Hematopoietic multipotent progenitor cell treated with erythropoietin and hydrocortisone succinate and interleukin-3 and kit ligand, for 17 days (in vitro differentiated cells): ENCODE measurements at regions not wholly inside any gene's neighbourhood (a gene's known extent, or its start where the extent isn't known, plus 50 kb on each side); places are given as distances from the start of the nearest gene placed in this dataset.
"Not testable (repeated sequence)": the region's sequence is repeated elsewhere in the genome, so short reads cannot be mapped to it uniquely, and the experiment has no call there.

Experiments used
- DNase-seq: peaks from one replicate; pipeline ENCODE4 v3.0.0-alpha.2; 2015; ENCODE audit warnings: low spot score

DNA sequence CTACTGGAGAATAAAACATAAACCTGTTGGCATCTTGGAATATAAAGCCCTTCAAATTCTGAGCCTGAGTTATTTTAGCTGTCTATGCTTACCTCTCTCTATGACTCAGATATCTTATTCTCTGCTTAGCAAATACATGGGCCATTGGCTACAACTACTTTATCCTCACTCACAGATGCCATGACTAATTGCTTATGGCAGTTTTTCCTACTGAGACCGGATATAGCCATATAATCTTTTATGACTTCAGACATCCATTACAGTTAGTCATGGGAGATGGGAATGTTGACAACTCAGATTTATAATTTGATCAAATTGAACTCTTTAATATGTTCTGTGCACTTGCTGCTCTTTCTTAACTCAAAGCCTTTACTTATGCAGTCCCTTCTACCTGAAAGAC lies 502.4 kb upstream of the ATP2B1 start:
- DNase-seq, result no peak

DNA sequence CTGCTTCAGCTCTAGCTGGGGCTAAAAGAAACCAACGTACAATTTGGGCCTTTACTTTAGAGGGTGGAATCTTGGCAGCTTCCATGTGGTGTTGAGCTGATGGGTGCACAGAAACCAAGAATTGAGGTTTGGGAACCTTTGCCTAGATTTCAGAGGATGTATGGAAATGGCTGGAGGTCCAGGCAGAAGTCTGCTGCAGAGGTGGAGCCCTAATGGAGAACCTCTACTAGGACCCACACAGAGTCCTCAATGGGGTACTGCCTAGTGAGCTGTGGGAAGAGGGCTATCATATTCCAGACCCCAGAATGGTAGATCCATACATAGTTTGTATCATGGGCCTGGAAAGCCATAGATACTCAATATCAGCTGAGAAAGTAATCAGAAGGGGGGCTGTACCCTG lies 500.4 kb upstream of the ATP2B1 start:
- no peak for DNase-seq

GRCh38 chr12:90208379-90208778 lies 499.7 kb upstream of the ATP2B1 start:
- not testable (repeated sequence) for DNase-seq

- DNase-seq, result no peak
Measured at GRCh38 chr12:90207799-90208198, 499.2 kb upstream of the ATP2B1 start.

GRCh38 chr12:90205165-90205564 lies 496.5 kb upstream of the ATP2B1 start:
- no peak for DNase-seq

GRCh38 chr12:90203556-90203955 lies 494.9 kb upstream of the ATP2B1 start:
- no peak for DNase-seq

DNA sequence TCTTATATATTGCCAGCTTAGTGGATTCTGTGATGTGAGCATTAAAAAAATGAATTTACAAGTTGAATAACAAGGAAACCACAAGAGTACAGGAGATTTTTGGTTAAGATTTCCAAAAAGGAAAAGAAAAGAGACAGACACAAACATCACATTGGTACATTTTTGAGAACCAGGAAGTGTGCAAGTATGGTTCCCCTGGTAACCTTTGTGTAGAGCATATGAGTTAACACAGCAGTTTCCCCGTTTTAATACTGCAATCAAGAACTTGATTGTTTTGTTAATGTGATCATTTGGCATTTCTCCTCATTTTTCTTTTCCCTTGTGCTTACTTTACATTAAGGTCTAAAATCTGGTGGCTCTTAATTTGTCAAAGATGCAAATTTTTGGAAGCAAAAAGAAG lies 490.4 kb upstream of the ATP2B1 start:
- DNase-seq, result no peak

DNA sequence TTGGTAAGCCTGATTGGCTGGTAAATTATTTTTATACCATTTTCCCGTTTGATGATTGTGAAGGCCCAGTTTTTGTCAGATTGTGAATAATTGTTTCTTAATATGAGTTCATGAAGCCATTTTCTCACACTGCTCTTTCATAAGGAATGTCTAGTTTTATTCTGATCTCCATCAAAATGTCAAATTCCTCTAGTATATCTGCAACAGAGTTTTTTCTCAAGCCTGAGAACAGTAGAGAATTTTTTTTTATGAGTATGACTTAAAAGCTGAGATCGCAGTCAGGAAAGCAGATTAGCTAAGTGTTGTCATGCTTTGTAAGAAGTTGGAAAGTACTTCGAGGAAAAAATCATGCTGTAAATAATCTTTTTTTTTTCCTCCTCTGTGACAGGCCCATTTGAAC lies 484.9 kb upstream of the ATP2B1 start:
- DNase-seq, result no peak

DNA sequence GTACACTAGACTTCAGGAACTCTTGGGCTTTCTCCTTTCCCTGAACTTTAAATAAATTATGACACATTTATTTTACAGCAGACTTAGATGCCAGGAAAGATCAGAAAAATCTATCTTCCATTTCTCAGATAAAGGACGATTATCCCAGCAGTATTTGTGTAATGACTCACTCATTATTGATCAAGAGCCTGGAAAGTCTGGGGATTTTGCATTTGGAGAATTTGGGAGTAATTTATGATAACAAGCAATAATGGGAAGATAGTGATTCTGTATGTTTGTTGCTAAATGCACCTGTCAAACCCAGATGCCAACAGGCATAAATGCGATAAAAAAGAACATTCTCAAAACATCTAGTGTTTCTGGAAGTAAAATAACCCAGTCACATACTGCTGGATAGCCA lies 480.2 kb upstream of the ATP2B1 start:
- no peak for DNase-seq

DNA sequence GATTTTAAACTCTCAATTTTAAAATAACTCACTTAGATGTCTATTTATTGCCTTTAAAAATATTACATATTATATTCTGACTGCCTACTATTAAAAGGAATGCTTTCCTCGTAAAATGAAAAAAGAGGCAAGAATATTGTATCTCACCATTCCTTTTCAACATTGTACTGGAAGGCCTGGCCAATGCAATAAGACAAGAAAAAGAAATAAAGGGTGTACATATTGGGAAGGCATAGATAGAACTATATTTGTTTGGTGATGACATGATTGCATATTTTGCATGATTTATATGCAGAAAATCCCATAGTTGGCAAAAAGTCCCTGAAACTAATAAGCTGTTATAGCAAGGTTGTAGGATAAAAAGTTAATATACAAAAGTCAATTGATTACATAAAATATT lies 474.6 kb upstream of the ATP2B1 start:
- no peak for DNase-seq

GRCh38 chr12:90181216-90181615 lies 472.6 kb upstream of the ATP2B1 start:
- DNase-seq, result no peak

DNA sequence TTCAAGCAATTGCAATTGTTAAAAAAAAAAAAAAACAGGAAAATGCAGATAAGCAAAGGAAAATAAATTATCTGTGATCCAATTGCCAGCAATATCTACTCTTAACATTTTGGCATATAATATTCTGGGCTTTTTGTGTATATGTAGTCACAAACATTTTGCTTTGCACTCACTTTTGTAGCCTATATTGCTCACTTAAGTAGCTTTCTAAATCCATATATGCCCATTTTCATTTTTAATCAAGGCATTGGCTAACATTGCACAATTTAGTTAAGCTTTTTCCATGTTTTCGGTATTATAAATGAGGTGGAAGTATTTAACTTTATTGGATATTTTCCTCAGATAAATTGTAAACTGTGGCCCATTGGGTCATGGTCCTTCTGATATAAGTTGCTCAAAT lies 466.3 kb upstream of the ATP2B1 start:
- no peak for DNase-seq

DNA sequence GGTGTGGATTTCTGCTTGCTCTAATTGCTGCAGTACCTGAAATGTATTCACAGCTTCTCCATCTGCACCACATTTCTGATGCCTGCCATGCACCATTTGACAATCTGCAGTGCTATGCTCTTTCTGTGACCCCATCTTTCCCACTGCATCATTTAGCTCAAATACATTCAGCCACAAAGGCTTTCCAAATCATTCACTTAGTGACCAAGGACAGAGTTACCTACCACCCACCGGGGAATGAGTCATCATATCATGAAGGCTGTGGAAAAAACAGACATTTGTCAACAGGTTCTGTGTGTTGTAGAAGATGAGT lies 465.5 kb upstream of the ATP2B1 start:
- DNase-seq, result no peak

DNA sequence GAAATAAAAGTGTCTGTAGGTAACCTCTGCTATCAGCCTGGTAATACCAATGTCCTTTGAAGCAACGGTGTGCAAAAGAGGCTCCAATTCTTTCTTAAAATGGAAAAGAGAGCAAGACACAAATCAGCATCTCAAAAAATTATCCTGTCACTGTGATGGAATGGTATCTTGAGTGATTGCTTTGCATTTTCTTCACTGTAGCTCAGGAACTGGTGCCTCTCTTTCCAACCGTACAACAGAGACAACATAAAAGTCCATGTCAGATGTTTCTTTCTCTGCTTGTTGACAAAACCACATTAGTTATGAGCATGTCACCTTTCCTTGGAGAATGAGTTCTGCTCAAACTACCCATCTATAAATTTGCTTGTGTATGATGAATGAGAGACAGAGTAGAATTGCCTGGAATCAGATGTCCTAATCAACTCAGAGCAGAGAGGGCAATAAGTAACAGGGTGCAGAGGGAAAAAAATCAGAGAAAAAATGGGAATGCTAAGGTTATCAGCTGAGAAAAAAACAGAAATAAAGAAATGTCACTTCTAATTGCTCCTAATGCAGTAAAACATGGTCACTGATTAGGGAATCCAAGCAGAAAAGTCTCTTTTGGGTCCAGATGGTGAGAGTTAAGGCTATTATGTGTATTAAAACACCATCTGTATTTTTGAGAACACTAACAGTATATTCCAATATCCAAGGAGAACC lies 465.0 kb upstream of the ATP2B1 start:
- DNase-seq, result no peak

GRCh38 chr12:90172524-90172923 lies 463.9 kb upstream of the ATP2B1 start:
- no peak for DNase-seq

GRCh38 chr12:90170740-90171139 lies 462.1 kb upstream of the ATP2B1 start:
- no peak for DNase-seq

GRCh38 chr12:90167518-90168208 lies 459.0 kb upstream of the ATP2B1 start:
- no peak for DNase-seq

DNA sequence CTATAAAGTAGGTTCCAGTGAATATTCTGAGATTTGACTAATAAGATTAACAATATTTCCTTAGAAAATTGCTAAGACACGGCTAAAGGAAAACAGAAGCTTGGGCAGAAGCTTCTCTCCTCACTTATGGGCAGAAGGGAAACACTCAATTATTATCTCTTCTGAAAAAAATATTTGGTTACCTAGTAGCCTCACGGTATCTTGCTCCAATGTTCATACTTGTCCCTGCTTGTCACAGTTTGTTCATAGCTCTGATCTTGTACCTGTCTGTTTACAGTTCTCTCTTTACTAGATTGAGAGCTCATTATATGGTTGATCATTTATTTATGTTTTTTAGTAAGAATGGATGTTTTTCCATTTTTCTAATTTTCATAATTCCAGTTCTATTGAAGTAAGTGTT lies 458.0 kb upstream of the ATP2B1 start:
- DNase-seq, result no peak

- DNase-seq, result no peak
Measured at GRCh38 chr12:90166012-90166411, 457.4 kb upstream of the ATP2B1 start.

- no peak for DNase-seq
Measured at GRCh38 chr12:90163975-90164374, 455.3 kb upstream of the ATP2B1 start.

- no peak for DNase-seq
Measured at GRCh38 chr12:90153827-90154226, 445.2 kb upstream of the ATP2B1 start.

- no peak for DNase-seq
Measured at GRCh38 chr12:90152897-90153624, 444.4 kb upstream of the ATP2B1 start.

- DNase-seq, result no peak
Measured at GRCh38 chr12:90151491-90152015, 442.9 kb upstream of the ATP2B1 start.
